ENCODE measurements at regions not wholly inside any gene's neighbourhood (a gene's known extent, or its start where the extent isn't known, plus 50 kb on each side); places are given as distances from the start of the nearest gene placed in this dataset.
"Not testable (repeated sequence)": the region's sequence is repeated elsewhere in the genome, so short reads cannot be mapped to it uniquely, and the experiment has no call there.

DNA sequence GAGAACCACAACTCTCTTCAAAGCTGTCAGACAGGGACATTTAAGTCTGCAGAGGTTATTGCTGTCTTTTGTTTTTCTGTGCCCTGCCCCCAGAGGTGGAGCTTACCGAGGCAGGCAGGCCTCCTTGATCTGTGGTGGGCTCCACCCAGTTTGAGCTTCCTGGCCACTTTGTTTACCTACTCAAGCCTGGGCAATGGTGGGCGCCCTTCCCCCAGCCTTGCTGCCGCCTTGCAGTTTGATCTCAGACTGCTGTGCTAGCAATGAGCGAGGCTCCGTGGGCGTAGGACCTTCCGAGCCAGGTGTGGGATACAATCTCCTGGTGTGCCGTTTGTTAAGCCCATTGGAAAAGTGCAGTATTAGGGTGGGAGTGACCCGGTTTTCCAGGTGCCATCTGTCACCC lies 822.1 kb downstream of the KCNMA1 start:
- H3K36me3 ChIP-seq (ENCODE audit: control insufficient read depth, insufficient read depth, low read length); H2AFZ ChIP-seq (ENCODE audit: low read depth, low read length); H3K4me3 ChIP-seq; in situ Hi-C loops (cut with MboI); H3K9me1 ChIP-seq (ENCODE audit: control insufficient read depth, insufficient read depth, low read length); H3K79me2 ChIP-seq (ENCODE audit: control insufficient read depth, insufficient read depth, low read length); H3K9ac ChIP-seq (ENCODE audit: insufficient read depth in 1 of 2, low read depth in 2 of 2, low read length in 2 of 2); H4K20me1 ChIP-seq (replicated peaks; ENCODE audit: control insufficient read depth, insufficient read depth, low read length); H3K9me3 ChIP-seq (replicated peaks; ENCODE audit: control insufficient read depth, insufficient read depth, low read depth, low read length); ATAC-seq; BruUV-seq (replicated peaks); H3K27ac ChIP-seq (ENCODE audit: extremely low read depth, low read depth, low read length); H3K4me1 ChIP-seq (replicated peaks in 1 of 2; ENCODE audit: control insufficient read depth in 2 of 2, insufficient read depth in 2 of 2, low read length in 2 of 2); intact Hi-C loops (cut with micrococcal nuclease); CTCF ChIA-PET (ENCODE audit: low intra/inter-chr PET ratio); DNase-seq (ENCODE audit: extremely low read depth in 1 of 4, low spot score in 3 of 4); H3K27me3 ChIP-seq (ENCODE audit: control insufficient read depth in 2 of 2, insufficient read depth in 2 of 2, low read length in 2 of 2); POLR2A ChIA-PET; H3K4me2 ChIP-seq (ENCODE audit: insufficient read depth, low read length); FAIRE-seq: not testable (repeated sequence)
- WGBS (ENCODE audit: insufficient coverage, low coverage, missing lambda C conversion rate): 4% methylated on average over 9 of the region's 9 CpGs

DNA sequence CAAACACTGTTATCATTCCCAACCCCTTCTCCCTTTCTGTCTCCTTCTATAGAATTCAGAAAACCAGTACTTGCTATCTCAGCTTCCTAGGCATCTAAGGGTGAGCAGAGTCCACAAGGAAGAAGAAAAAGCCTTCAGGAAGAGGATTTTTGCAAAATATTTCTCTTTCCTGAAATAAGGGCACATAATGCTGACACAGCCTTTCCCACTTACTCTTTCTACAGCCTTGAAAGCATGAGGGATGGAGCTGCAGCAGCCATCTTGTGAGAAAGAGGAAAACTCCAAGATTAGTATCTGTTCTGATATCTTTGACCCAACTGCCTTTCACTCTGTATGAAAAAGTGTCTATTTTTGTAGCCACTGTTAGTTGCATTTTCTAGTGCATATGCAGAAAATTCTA lies 826.2 kb downstream of the KCNMA1 start:
- no peaks in the 10 kb centered on the region for H3K36me3 ChIP-seq (ENCODE audit: control insufficient read depth, insufficient read depth, low read length)
- ChIA-PET POLR2A (no interaction called here), CTCF (ENCODE audit: low intra/inter-chr PET ratio) (no interaction called here)
- H3K9ac ChIP-seq (ENCODE audit: insufficient read depth in 1 of 2, low read depth in 2 of 2, low read length in 2 of 2): no peak overlapping the region
- H3K79me2 ChIP-seq (ENCODE audit: control insufficient read depth, insufficient read depth, low read length): no peaks in the 10 kb centered on the region
- H2AFZ ChIP-seq (ENCODE audit: low read depth, low read length): no peak overlapping the region
- DNase-seq (ENCODE audit: extremely low read depth in 1 of 4, low spot score in 3 of 4) (no peak), ATAC-seq (no peak), FAIRE-seq (no peak)
- no peaks in the 10 kb centered on the region for H3K27me3 ChIP-seq (ENCODE audit: control insufficient read depth in 2 of 2, insufficient read depth in 2 of 2, low read length in 2 of 2)
- H3K4me3 ChIP-seq: no peak overlapping the region
- in situ Hi-C loops (cut with MboI) (no loop called here), intact Hi-C loops (cut with micrococcal nuclease) (no loop called here)
- H4K20me1 ChIP-seq (replicated peaks; ENCODE audit: control insufficient read depth, insufficient read depth, low read length): no peaks in the 10 kb centered on the region
- H3K4me2 ChIP-seq (ENCODE audit: insufficient read depth, low read length): no peak overlapping the region
- H3K27ac ChIP-seq (ENCODE audit: extremely low read depth, low read depth, low read length): no peak overlapping the region
- no TSS peak for BruUV-seq (replicated peaks)
- no peaks in the 10 kb centered on the region; the same call in 1 of the 2 replicates for H3K9me3 ChIP-seq (replicated peaks; ENCODE audit: control insufficient read depth, insufficient read depth, low read depth, low read length)
- H3K9me1 ChIP-seq (ENCODE audit: control insufficient read depth, insufficient read depth, low read length): no peaks in the 10 kb centered on the region
- no peaks in the 10 kb centered on the region for H3K4me1 ChIP-seq (replicated peaks in 1 of 2; ENCODE audit: control insufficient read depth in 2 of 2, insufficient read depth in 2 of 2, low read length in 2 of 2)
- TF ChIP-seq MAFK (IDR thresholded peaks at IDR 0.05; ENCODE audit: low read length) (peak; percentile 40; the same call in 1 of the 2 replicates), TAF1 (IDR thresholded peaks at IDR 0.05; ENCODE audit: control insufficient read depth, extremely low read depth, insufficient read depth, low read length, severe bottlenecking) (no peak), GABPA (tag; conservative IDR thresholded peaks at IDR 0.05; ENCODE audit: low read depth) (no peak), PURB (CRISPR knock-in tag; IDR thresholded peaks at IDR 0.05; ENCODE audit: low read depth) (no peak), ZNF316 (IDR thresholded peaks at IDR 0.05) (peak; percentile 24; the same call in 1 of the 2 replicates), C11orf30 (IDR thresholded peaks at IDR 0.05; ENCODE audit: low read depth) (0 out of 2 replicates have a peak, but pooled peaks have one; percentile 9), RBM39 (optimal IDR thresholded peaks at IDR 0.05; ENCODE audit: low read depth, low read length) (no peak), MAFF (IDR thresholded peaks at IDR 0.05; ENCODE audit: low read length) (0 out of 2 replicates have a peak, but pooled peaks have one; percentile 31), NFIX (CRISPR knock-in tag; IDR thresholded peaks at IDR 0.05; ENCODE audit: low read depth) (no peak), FOXA1 (IDR thresholded peaks at IDR 0.05; ENCODE audit: borderline replicate concordance) (no peak), ADNP (tag; IDR thresholded peaks at IDR 0.05) (no peak), FOXK2 (conservative IDR thresholded peaks at IDR 0.05 in 1 of 2, IDR thresholded peaks at IDR 0.05 in 1 of 2; ENCODE audit: low read depth in 2 of 2) (no peak)
- TF ChIP-seq, protein P1, sequence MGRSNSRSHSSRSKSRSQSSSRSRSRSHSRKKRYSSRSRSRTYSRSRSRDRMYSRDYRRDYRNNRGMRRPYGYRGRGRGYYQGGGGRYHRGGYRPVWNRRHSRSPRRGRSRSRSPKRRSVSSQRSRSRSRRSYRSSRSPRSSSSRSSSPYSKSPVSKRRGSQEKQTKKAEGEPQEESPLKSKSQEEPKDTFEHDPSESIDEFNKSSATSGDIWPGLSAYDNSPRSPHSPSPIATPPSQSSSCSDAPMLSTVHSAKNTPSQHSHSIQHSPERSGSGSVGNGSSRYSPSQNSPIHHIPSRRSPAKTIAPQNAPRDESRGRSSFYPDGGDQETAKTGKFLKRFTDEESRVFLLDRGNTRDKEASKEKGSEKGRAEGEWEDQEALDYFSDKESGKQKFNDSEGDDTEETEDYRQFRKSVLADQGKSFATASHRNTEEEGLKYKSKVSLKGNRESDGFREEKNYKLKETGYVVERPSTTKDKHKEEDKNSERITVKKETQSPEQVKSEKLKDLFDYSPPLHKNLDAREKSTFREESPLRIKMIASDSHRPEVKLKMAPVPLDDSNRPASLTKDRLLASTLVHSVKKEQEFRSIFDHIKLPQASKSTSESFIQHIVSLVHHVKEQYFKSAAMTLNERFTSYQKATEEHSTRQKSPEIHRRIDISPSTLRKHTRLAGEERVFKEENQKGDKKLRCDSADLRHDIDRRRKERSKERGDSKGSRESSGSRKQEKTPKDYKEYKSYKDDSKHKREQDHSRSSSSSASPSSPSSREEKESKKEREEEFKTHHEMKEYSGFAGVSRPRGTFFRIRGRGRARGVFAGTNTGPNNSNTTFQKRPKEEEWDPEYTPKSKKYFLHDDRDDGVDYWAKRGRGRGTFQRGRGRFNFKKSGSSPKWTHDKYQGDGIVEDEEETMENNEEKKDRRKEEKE (IDR thresholded peaks at IDR 0.05; ENCODE audit: borderline replicate concordance in 1 of 2, control insufficient read depth in 1 of 2, low read depth in 2 of 2, low read length in 1 of 2): no peak
- TF ChIP-seq, protein P2, sequence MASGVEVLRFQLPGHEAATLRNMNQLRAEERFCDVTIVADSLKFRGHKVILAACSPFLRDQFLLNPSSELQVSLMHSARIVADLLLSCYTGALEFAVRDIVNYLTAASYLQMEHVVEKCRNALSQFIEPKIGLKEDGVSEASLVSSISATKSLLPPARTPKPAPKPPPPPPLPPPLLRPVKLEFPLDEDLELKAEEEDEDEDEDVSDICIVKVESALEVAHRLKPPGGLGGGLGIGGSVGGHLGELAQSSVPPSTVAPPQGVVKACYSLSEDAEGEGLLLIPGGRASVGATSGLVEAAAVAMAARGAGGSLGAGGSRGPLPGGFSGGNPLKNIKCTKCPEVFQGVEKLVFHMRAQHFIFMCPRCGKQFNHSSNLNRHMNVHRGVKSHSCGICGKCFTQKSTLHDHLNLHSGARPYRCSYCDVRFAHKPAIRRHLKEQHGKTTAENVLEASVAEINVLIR (CRISPR knock-in tag; IDR thresholded peaks at IDR 0.05): no peak

Data from K562 (cell line).